ENCODE measurements at regions not wholly inside any gene's neighbourhood (a gene's known extent, or its start where the extent isn't known, plus 50 kb on each side); places are given as distances from the start of the nearest gene placed in this dataset.

- TF ChIP-seq, protein P1, sequence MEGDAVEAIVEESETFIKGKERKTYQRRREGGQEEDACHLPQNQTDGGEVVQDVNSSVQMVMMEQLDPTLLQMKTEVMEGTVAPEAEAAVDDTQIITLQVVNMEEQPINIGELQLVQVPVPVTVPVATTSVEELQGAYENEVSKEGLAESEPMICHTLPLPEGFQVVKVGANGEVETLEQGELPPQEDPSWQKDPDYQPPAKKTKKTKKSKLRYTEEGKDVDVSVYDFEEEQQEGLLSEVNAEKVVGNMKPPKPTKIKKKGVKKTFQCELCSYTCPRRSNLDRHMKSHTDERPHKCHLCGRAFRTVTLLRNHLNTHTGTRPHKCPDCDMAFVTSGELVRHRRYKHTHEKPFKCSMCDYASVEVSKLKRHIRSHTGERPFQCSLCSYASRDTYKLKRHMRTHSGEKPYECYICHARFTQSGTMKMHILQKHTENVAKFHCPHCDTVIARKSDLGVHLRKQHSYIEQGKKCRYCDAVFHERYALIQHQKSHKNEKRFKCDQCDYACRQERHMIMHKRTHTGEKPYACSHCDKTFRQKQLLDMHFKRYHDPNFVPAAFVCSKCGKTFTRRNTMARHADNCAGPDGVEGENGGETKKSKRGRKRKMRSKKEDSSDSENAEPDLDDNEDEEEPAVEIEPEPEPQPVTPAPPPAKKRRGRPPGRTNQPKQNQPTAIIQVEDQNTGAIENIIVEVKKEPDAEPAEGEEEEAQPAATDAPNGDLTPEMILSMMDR (IDR thresholded peaks at IDR 0.05; ENCODE audit: insufficient read depth, low read length, poor library complexity, severe bottlenecking) = no peak
- TF ChIP-seq EZH2phosphoT487 (conservative IDR thresholded peaks at IDR 0.05; ENCODE audit: low read length) = no peak
Measured at GRCh38 chr21:28826569-28826968, 166.1 kb downstream of the LTN1 start.
